Ishikawa (cell line): ENCODE measurements at regions not wholly inside any gene's neighbourhood (a gene's known extent, or its start where the extent isn't known, plus 50 kb on each side); places are given as distances from the start of the nearest gene placed in this dataset.

Experiments used
- CEBPB ChIP-seq: IDR thresholded peaks from 2 replicates; pipeline ENCODE4 v1.6.1; 2012
- CREB1 ChIP-seq: IDR thresholded peaks from 2 replicates; pipeline ENCODE4 v1.6.1; 2012; ENCODE audit warnings: low read depth
- EGR1 ChIP-seq: IDR thresholded peaks from 2 replicates; pipeline ENCODE4 v1.6.1; 2012
- EP300 ChIP-seq: IDR thresholded peaks from 2 replicates; pipeline ENCODE4 v1.6.1; 2012; ENCODE audit warnings: borderline replicate concordance
- MAX ChIP-seq: IDR thresholded peaks from 2 replicates; pipeline ENCODE4 v1.6.1; 2012
- RAD21 ChIP-seq: IDR thresholded peaks from 2 replicates; pipeline ENCODE4 v1.6.1; 2012; ENCODE audit warnings: low read depth
- TAF1 ChIP-seq: IDR thresholded peaks from 2 replicates; pipeline ENCODE4 v1.6.1; 2012; ENCODE audit warnings: low read depth, mild to moderate bottlenecking
- TCF12 ChIP-seq: IDR thresholded peaks from 2 replicates; pipeline ENCODE4 v1.6.1; 2012; ENCODE audit warnings: low read depth
- TEAD4 ChIP-seq: IDR thresholded peaks from 2 replicates; pipeline ENCODE4 v1.6.1; 2012
- USF1 ChIP-seq: IDR thresholded peaks from 2 replicates; pipeline ENCODE4 v1.6.1; 2012
- YY1 ChIP-seq: IDR thresholded peaks from 2 replicates; pipeline ENCODE4 v1.6.1; 2012; ENCODE audit warnings: low read depth
- ZBTB7A ChIP-seq: IDR thresholded peaks from 2 replicates; pipeline ENCODE4 v1.6.1; 2012; ENCODE audit warnings: low read depth
- TF ChIP-seq, protein P1 (sequence below): IDR thresholded peaks from 2 replicates; pipeline ENCODE4 v1.6.1; 2012; ENCODE audit warnings: low read depth, mild to moderate bottlenecking

- TF ChIP-seq TAF1 (no peak), MAX (no peak), RAD21 (no peak), CREB1 (no peak), USF1 (no peak), TEAD4 (no peak), TCF12 (no peak), CEBPB (no peak), EP300 (no peak), EGR1 (no peak), YY1 (no peak), ZBTB7A (no peak)
- TF ChIP-seq, protein P1, sequence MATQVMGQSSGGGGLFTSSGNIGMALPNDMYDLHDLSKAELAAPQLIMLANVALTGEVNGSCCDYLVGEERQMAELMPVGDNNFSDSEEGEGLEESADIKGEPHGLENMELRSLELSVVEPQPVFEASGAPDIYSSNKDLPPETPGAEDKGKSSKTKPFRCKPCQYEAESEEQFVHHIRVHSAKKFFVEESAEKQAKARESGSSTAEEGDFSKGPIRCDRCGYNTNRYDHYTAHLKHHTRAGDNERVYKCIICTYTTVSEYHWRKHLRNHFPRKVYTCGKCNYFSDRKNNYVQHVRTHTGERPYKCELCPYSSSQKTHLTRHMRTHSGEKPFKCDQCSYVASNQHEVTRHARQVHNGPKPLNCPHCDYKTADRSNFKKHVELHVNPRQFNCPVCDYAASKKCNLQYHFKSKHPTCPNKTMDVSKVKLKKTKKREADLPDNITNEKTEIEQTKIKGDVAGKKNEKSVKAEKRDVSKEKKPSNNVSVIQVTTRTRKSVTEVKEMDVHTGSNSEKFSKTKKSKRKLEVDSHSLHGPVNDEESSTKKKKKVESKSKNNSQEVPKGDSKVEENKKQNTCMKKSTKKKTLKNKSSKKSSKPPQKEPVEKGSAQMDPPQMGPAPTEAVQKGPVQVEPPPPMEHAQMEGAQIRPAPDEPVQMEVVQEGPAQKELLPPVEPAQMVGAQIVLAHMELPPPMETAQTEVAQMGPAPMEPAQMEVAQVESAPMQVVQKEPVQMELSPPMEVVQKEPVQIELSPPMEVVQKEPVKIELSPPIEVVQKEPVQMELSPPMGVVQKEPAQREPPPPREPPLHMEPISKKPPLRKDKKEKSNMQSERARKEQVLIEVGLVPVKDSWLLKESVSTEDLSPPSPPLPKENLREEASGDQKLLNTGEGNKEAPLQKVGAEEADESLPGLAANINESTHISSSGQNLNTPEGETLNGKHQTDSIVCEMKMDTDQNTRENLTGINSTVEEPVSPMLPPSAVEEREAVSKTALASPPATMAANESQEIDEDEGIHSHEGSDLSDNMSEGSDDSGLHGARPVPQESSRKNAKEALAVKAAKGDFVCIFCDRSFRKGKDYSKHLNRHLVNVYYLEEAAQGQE = no peak
Measured at GRCh38 chr16:73427164-73427563, 379.2 kb upstream of the ZFHX3 start.
